Epithelial cell of prostate (primary cell): ENCODE measurements at regions not wholly inside any gene's neighbourhood (a gene's known extent, or its start where the extent isn't known, plus 50 kb on each side); places are given as distances from the start of the nearest gene placed in this dataset.

ENCODE experiments used
- DNase-seq: peaks from one replicate; pipeline ENCODE4 v3.0.0-alpha.2; 2011; ENCODE audit warnings: low read depth, low spot score
- H3K27ac ChIP-seq: fragments of 450-650 bp; 2 replicates; pipeline ENCODE4 v1.5.1; 2017; ENCODE audit warnings: mild to moderate bottlenecking

- no peak for DNase-seq
- no peak overlapping the region for H3K27ac ChIP-seq
Measured at GRCh38 chr13:104436555-104436954, 1370.3 kb upstream of the SLC10A2 start.

GRCh38 chr13:104431895-104432294 lies 1365.7 kb upstream of the SLC10A2 start:
- no peak for DNase-seq
- no peak overlapping the region for H3K27ac ChIP-seq

DNA sequence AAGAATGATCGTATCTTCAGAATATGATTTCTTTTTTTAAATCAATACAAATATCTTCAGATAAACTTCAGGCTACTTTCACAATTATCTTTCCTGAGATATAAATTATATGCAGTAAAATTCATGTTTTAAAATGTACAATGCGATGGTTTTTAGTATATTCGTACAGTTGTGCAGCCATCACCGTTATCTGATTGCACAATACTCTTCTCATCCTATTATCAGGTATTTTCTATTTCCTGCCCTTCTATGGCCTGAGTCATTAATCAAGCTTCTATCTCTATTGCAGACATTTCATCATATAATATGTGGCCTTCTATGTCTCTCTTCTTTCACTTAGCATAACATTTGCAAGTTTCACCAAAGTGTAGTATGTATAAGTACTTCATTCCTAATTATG lies 1360.2 kb upstream of the SLC10A2 start:
- DNase-seq, result no peak
- H3K27ac ChIP-seq, result no peak overlapping the region

DNA sequence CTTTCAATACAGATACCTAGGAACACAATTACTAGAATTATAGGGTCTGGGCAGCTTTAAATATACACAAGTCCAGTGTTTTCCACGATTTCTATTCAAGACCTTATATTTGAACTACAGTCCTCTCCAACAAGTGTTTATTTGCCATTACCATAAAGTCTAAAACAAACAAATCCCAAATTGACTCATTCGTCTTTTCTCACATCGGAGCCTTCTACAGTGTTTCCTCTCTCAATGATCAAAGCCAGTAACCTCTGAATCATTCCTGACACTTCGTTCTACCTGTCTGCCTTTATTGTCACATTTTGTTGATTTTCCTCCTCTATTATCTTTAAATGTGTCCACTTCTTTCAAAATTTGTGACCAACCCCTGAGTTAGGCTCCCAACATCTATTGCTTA lies 1356.5 kb upstream of the SLC10A2 start:
- no peak for DNase-seq
- H3K27ac ChIP-seq, result no peak overlapping the region

- no peak for DNase-seq
- H3K27ac ChIP-seq, result no peak overlapping the region
Measured at GRCh38 chr13:104416973-104417372, 1350.8 kb upstream of the SLC10A2 start.

DNA sequence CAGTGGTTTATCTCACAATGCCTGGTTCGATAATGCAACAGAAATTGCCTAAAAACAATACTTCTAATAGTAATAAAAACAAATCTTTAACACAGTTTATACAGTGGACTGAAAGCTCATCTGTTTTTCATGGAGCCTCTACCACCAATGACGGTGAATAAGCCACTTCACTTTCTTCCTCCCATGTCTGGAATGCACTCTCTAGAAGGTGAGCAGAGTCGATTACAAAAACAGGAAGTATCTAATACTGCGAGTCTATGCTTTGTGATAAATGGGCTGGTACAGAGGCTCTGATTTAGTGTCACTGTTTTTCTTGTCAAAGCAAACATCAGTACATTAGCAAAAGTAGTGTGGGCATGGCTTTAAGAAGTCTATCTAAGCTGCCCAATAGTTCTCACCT lies 1348.6 kb upstream of the SLC10A2 start:
- DNase-seq, result no peak
- no peak overlapping the region for H3K27ac ChIP-seq

DNA sequence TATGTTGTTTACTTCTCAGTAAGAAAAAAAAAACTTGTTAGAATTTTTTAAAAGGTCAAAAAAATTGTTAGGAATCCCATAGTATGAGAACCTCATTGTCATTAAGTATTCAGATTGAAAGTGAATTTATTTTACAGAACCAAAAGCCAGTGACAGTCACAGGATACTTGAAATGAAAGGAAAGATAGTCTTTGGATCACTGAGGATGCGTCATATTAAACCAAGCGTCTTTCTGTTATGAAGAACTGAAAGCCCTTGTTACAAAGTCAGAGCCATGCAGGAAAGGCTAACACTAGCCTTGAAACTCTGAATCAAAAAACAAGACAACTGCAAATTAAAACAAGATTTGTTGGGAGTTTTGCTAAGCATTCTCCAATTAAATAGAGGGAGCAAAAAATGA lies 1348.0 kb upstream of the SLC10A2 start:
- DNase-seq, result no peak
- no peak overlapping the region for H3K27ac ChIP-seq

GRCh38 chr13:104411141-104411765 lies 1345.0 kb upstream of the SLC10A2 start:
- DNase-seq, result no peak
- H3K27ac ChIP-seq, result no peak overlapping the region

GRCh38 chr13:104408733-104409132 lies 1342.5 kb upstream of the SLC10A2 start:
- DNase-seq, result no peak
- H3K27ac ChIP-seq, result no peak overlapping the region

GRCh38 chr13:104404325-104404724 lies 1338.1 kb upstream of the SLC10A2 start:
- DNase-seq, result no peak
- no peak overlapping the region for H3K27ac ChIP-seq

DNA sequence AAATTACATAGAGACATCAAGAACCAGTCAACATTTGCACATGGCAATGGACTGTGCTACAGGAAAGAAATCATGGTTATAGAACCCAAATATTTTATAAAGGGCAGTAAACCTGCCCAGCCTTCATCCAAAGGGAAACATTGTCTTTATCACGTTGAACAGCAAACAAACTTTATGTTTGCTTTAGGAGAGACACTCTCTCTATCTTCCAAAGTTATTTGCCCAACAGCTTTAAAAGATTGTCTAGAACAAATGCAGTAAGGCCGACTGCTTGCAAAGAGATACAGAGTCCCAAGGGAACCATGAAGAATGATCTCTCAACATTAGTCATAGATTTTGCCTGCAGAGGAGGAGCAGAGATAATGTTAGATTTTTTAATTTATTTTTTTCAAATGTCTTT lies 1323.5 kb upstream of the SLC10A2 start:
- DNase-seq, result no peak

DNA sequence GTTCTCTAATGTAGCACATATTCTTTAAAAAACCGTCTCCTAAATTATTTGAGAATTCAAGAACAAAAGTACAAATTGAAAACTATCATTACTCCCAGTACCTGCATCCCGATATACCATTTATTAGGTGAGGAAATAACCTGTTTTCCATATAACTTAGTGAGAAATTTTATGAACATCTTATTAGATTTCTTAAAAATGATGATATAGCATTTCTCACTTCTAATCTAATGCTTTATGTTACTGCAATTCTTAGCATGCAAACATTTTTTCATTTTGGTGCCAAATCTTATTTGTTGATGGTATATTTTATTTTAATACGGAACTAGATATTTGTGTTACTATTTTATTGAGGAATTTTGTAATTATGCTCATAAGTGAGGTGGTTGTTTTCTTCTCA lies 1321.3 kb upstream of the SLC10A2 start:
- DNase-seq, result no peak
- no peak overlapping the region for H3K27ac ChIP-seq

More for the DNA sequence above, 1323.5 kb upstream of the SLC10A2 start:
- no peak overlapping the region for H3K27ac ChIP-seq

GRCh38 chr13:104385404-104385803 lies 1319.2 kb upstream of the SLC10A2 start:
- DNase-seq, result peak; percentile 45

DNA sequence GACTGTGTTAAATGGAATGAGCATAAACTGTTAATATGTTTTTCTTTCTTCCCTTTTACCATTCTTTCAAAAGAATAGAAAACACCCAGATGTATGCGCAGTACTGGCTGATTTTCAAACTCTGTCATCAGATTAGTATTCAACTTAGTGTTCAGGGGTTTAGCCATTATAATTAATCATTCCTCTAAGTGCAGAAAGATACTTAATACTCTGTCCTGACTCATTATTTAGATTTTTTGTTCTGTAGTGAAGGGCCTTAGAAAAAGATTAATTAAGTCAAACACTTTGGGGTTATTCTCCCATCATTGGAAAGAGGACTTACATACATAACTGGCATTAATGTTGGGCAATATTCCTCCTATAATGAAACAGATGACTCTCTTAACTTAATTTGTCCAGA lies 1316.7 kb upstream of the SLC10A2 start:
- DNase-seq, result no peak
- H3K27ac ChIP-seq, result no peak overlapping the region

More at GRCh38 chr13:104385404-104385803, 1319.2 kb upstream of the SLC10A2 start:
- peak overlapping the region; percentile 33 for H3K27ac ChIP-seq

GRCh38 chr13:104376588-104376987 lies 1310.4 kb upstream of the SLC10A2 start:
- no peak overlapping the region for H3K27ac ChIP-seq

GRCh38 chr13:104375614-104376013 lies 1309.4 kb upstream of the SLC10A2 start:
- DNase-seq, result no peak
- H3K27ac ChIP-seq, result no peak overlapping the region

More at GRCh38 chr13:104376588-104376987, 1310.4 kb upstream of the SLC10A2 start:
- no peak for DNase-seq

DNA sequence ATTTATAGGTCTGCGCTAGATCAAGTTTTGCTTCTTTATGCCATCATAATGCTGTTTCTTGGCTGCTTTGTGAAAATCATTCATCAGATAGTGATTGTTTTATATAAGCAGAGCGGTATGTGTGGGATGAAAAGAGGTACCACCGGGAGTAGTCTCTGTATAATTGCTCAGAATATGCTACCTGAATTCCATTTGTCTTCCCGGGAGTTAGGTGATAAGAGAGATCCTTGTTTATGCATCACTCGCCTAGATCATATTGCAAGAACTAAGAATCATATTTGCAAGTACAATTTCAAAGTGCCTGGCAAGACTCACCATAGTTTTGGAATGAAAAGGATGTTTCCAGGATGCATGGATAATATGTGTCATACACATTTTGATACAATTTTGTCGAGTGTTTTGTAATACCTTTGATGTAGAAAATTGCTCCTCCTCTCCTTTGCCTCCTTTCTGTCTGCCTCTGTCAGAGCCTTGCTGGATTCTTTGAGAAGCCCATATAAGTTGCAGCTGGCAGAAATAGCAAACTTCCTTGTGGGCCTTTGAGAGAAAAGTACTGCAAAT lies 1306.0 kb upstream of the SLC10A2 start:
- H3K27ac ChIP-seq, result no peak overlapping the region
- no peak for DNase-seq

- DNase-seq, result no peak
- H3K27ac ChIP-seq, result no peak overlapping the region
Measured at GRCh38 chr13:104365430-104365829, 1299.2 kb upstream of the SLC10A2 start.

DNA sequence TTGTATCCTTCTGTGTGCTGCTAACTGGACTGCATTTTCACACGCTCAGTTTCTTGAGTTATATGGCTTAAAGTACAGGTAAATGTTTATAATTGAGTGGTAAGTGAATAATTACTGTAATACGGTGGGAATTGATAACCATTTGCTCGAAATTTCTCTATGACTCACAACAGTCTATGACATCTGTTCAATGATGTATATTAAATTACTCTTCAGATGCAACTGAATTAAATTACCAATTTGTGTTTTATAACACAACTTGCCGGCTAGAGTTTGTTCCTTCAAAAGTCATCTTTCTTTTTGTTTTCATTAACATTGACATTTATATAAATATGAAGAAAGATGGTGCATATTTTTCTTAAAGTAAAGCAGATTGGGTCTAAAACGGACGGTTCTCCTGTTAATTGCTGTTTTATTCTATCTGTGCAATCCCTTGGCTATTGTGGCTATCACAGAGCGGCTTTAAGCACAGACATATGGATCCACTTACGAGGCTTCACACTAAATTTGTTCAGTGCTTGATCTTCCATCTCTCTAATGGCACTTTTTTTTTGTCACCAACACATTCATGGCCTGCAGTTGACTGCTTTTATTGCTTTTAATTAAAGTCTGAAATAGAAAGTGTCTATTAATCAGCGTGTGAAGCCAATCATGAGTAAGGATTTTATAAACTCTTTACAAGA lies 1291.6 kb upstream of the SLC10A2 start:
- DNase-seq, result no peak
- H3K27ac ChIP-seq, result no peak overlapping the region

DNA sequence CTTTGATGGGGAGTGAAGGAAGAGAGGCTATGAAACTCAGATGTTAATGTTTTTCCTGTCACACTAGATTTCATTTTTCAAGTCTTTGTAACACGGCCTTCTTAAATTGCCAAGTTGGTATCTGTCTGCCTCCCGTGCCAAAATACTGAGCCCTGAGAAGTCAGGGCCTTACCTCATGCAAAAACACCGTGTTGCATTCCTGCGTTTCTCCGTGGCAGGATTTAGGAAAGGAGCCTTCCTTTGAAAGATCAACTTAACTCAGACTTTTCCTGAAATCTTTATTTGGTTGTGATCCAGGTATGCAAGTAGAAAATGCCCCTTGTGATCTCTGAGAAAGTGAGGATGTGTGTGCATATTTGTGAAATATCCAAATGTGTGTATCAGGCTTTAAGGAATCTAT lies 1291.0 kb upstream of the SLC10A2 start:
- no peak for DNase-seq
- H3K27ac ChIP-seq, result no peak overlapping the region

DNA sequence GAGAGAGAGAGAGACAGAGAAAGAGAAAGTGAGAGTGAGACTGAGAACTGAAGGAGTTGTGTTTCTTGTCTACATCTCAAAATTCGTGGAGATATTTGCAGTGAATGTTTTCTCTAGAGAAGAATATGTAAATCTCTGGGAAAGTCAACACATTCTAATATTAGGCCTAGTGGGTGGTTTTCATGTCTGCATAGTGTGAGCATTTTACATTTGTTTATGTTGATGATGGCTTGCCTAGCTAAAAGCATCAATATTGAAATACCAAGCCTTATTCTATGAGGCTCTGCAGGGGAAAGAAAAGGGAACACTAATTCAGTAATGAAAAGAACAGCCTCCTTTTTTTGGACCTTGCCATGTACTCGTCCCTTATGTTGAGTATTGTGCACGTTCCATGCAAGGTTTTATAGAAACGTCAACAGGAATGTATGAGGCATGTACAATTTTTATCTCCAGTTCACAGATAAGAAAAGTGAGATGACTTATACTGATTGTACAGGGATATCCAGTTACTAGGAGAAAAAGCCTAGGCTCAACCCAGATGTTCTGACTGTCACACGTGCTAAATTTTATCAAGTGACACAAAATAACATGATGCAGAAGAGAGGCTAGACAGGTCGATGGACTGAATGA lies 1288.9 kb upstream of the SLC10A2 start:
- no peak overlapping the region for H3K27ac ChIP-seq
- no peak for DNase-seq
